ENCODE measurements at regions not wholly inside any gene's neighbourhood (a gene's known extent, or its start where the extent isn't known, plus 50 kb on each side); places are given as distances from the start of the nearest gene placed in this dataset.
"Not testable (repeated sequence)": the region's sequence is repeated elsewhere in the genome, so short reads cannot be mapped to it uniquely, and the experiment has no call there.

GRCh38 chr9:102354041-102354440 lies 615.6 kb upstream of the GRIN3A start:
- no peaks in the 10 kb centered on the region for H3K36me3 ChIP-seq (ENCODE audit: control insufficient read depth in 4 of 4, insufficient read depth in 3 of 4, low read depth in 1 of 4, low read length in 3 of 4)
- TF ChIP-seq CTCF (IDR thresholded peaks at IDR 0.05; ENCODE audit: low read depth, low read length, missing input control), result no peak
- no peak for TF ChIP-seq JUND (IDR thresholded peaks at IDR 0.05)
- TF ChIP-seq RAD21 (IDR thresholded peaks at IDR 0.05), result no peak
- TF ChIP-seq FOXA2 (IDR thresholded peaks at IDR 0.05), result no peak
- no peak for TF ChIP-seq YY1 (IDR thresholded peaks at IDR 0.05)
- no peak for TF ChIP-seq ATF3 (IDR thresholded peaks at IDR 0.05)
- TF ChIP-seq MAX (IDR thresholded peaks at IDR 0.05), result no peak
- TF ChIP-seq HNF4G (IDR thresholded peaks at IDR 0.05), result no peak
- TF ChIP-seq HNF4A (conservative IDR thresholded peaks at IDR 0.05), result no peak
- no peak for TF ChIP-seq FOXA1 (IDR thresholded peaks at IDR 0.05)
- TF ChIP-seq TAF1 (conservative IDR thresholded peaks at IDR 0.05), result no peak
- TF ChIP-seq SP1 (IDR thresholded peaks at IDR 0.05), result no peak
- WGBS, result 92% methylated on average over 1 of the region's 1 CpG
- no peak overlapping the region for H3K9ac ChIP-seq (ENCODE audit: low read depth in 1 of 2, low read length in 2 of 2)
- H3K9me3 ChIP-seq (ENCODE audit: control insufficient read depth in 4 of 4, low read length in 3 of 4), result no peaks in the 10 kb centered on the region
- no peak overlapping the region for H3K4me3 ChIP-seq (ENCODE audit: low read depth in 1 of 3, low read length in 3 of 3)
- no peak for DNase-seq (ENCODE audit: low spot score)
- no peak overlapping the region for H3K27ac ChIP-seq (ENCODE audit: low read depth in 1 of 2, low read length in 2 of 2)
- H3K4me1 ChIP-seq (ENCODE audit: control insufficient read depth in 4 of 4, insufficient read depth in 4 of 4, low read length in 3 of 4), result no peaks in the 10 kb centered on the region
- no peaks in the 10 kb centered on the region for H3K27me3 ChIP-seq (ENCODE audit: control insufficient read depth in 4 of 4, insufficient read depth in 4 of 4, low read length in 3 of 4)

GRCh38 chr9:102337471-102337870 lies 599.0 kb upstream of the GRIN3A start:
- H3K27me3 ChIP-seq (ENCODE audit: control insufficient read depth in 4 of 4, insufficient read depth in 4 of 4, low read length in 3 of 4), result not testable (repeated sequence)
- 79% methylated on average over 6 of the region's 6 CpGs for WGBS

GRCh38 chr9:102309379-102309778 lies 570.9 kb upstream of the GRIN3A start:
- H3K4me3 ChIP-seq (ENCODE audit: low read depth in 1 of 3, low read length in 3 of 3), result no peak overlapping the region
- no peak overlapping the region for H3K27ac ChIP-seq (ENCODE audit: low read depth in 1 of 2, low read length in 2 of 2)
- TF ChIP-seq GABPA (IDR thresholded peaks at IDR 0.05 in 1 of 2, conservative IDR thresholded peaks at IDR 0.05 in 1 of 2) (no peak), NR2F2 (IDR thresholded peaks at IDR 0.05) (no peak), ATF3 (IDR thresholded peaks at IDR 0.05) (no peak), HNF4A (conservative IDR thresholded peaks at IDR 0.05) (no peak)
- DNase-seq (ENCODE audit: low spot score), result no peak
- peaks cover 0 to 8% (median 2%) of the 10 kb centered on the region in 4 donors for H3K9me3 ChIP-seq (ENCODE audit: control insufficient read depth in 4 of 4, low read length in 3 of 4)
- H3K9ac ChIP-seq (ENCODE audit: low read depth in 1 of 2, low read length in 2 of 2), result no peak overlapping the region
- WGBS, result 84% methylated on average over 1 of the region's 1 CpG
- H3K4me1 ChIP-seq (ENCODE audit: control insufficient read depth in 4 of 4, insufficient read depth in 4 of 4, low read length in 3 of 4), result no peaks in the 10 kb centered on the region
- no peaks in the 10 kb centered on the region for H3K36me3 ChIP-seq (ENCODE audit: control insufficient read depth in 4 of 4, insufficient read depth in 3 of 4, low read depth in 1 of 4, low read length in 3 of 4)
- H3K27me3 ChIP-seq (ENCODE audit: control insufficient read depth in 4 of 4, insufficient read depth in 4 of 4, low read length in 3 of 4), result no peaks in the 10 kb centered on the region

More at GRCh38 chr9:102337471-102337870, 599.0 kb upstream of the GRIN3A start:
- not testable (repeated sequence) for H3K9ac ChIP-seq (ENCODE audit: low read depth in 1 of 2, low read length in 2 of 2); H3K27ac ChIP-seq (ENCODE audit: low read depth in 1 of 2, low read length in 2 of 2); H3K9me3 ChIP-seq (ENCODE audit: control insufficient read depth in 4 of 4, low read length in 3 of 4); H3K4me1 ChIP-seq (ENCODE audit: control insufficient read depth in 4 of 4, insufficient read depth in 4 of 4, low read length in 3 of 4); H3K4me3 ChIP-seq (ENCODE audit: low read depth in 1 of 3, low read length in 3 of 3); DNase-seq (ENCODE audit: low spot score); H3K36me3 ChIP-seq (ENCODE audit: control insufficient read depth in 4 of 4, insufficient read depth in 3 of 4, low read depth in 1 of 4, low read length in 3 of 4)

Measured in liver (tissue), 8 donors.